ENCODE measurements at regions not wholly inside any gene's neighbourhood (a gene's known extent, or its start where the extent isn't known, plus 50 kb on each side); places are given as distances from the start of the nearest gene placed in this dataset.

- TF ChIP-seq, protein P1, sequence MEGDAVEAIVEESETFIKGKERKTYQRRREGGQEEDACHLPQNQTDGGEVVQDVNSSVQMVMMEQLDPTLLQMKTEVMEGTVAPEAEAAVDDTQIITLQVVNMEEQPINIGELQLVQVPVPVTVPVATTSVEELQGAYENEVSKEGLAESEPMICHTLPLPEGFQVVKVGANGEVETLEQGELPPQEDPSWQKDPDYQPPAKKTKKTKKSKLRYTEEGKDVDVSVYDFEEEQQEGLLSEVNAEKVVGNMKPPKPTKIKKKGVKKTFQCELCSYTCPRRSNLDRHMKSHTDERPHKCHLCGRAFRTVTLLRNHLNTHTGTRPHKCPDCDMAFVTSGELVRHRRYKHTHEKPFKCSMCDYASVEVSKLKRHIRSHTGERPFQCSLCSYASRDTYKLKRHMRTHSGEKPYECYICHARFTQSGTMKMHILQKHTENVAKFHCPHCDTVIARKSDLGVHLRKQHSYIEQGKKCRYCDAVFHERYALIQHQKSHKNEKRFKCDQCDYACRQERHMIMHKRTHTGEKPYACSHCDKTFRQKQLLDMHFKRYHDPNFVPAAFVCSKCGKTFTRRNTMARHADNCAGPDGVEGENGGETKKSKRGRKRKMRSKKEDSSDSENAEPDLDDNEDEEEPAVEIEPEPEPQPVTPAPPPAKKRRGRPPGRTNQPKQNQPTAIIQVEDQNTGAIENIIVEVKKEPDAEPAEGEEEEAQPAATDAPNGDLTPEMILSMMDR (IDR thresholded peaks at IDR 0.05), result no peak
- no peak for TF ChIP-seq ZFX (IDR thresholded peaks at IDR 0.05; ENCODE audit: borderline replicate concordance)
These were observed 292.7 kb downstream of the DIPK2A start for GRCh38 chr3:144264350-144264749.

Measured in 22Rv1 (cell line).